HepG2 (cell line): ENCODE measurements at regions not wholly inside any gene's neighbourhood (a gene's known extent, or its start where the extent isn't known, plus 50 kb on each side); places are given as distances from the start of the nearest gene placed in this dataset.

ENCODE experiments used
- ATAC-seq: fragments of 200-7000 bp; cut with Tn5 transposase; 3 replicates; pipeline ENCODE4 v1.9.1; 2020; ENCODE audit warnings: mild to moderate bottlenecking, moderate library complexity
- BruUV-seq: library from RNA; stranded (reverse); fragments of 400-500 nt; replicated peaks from 2 replicates; lab custom pipeline; 2021; lab: Mats Ljungman, UMichigan
- CTCF ChIA-PET: fragments of 300-600 bp; formaldehyde crosslinking; extraction: SDS; loops from one replicate; lab custom pipeline; 2021; ENCODE audit warnings: low total read pairs, inconsistent platforms, low intra/inter-chr PET ratio; lab: Yijun Ruan, JAX
- POLR2A ChIA-PET: fragments of 350-600 bp; sonication (Branson Sonifier 250); formaldehyde crosslinking; loops from one replicate; lab custom pipeline; 2020; ENCODE audit warnings: antibody characterized with exemption, inconsistent platforms; lab: Yijun Ruan, JAX
- DNase-seq: peaks from one replicate; pipeline ENCODE4 v3.0.0-alpha.2; 2015; ENCODE audit warnings: low spot score
- FAIRE-seq: peaks from 3 replicates; lab custom pipeline; 2011; peaks lifted over from hg19 to GRCh38; lab: Jason Lieb, UNC
- H2AFZ ChIP-seq: one replicate; pipeline ENCODE4 v1.6.1; 2011; ENCODE audit warnings: low read length, inconsistent platforms
- H3K27ac ChIP-seq: fragments of 300-600 bp; 3 replicates; pipeline ENCODE4 v1.8.0; 2011; ENCODE audit warnings: mixed run types, mild to moderate bottlenecking, mixed read lengths, low read length, inconsistent platforms; ENCODE audit not compliant: insufficient read depth; ENCODE audit errors: extremely low read length
- H3K27me3 ChIP-seq, 2 experiments: fragments of 200-600 bp in 1 of 2; 2 replicates in 1 of 2; 3 replicates in 1 of 2; pipeline versions ENCODE4 v1.6.0 to v1.8.0; 2011; ENCODE audit warnings: low read length in 2 of 2, mild to moderate bottlenecking in 2 of 2, moderate library complexity in 2 of 2, inconsistent platforms in 1 of 2; ENCODE audit not compliant: insufficient read depth in 2 of 2, control insufficient read depth in 1 of 2
- H3K36me3 ChIP-seq, 2 experiments: fragments of 200-600 bp in 1 of 2; replicated peaks in 1 of 2; 2 replicates in 1 of 2; 3 replicates in 1 of 2; pipeline versions ENCODE4 v1.5.1 to v1.8.0; 2011; ENCODE audit warnings: low read length in 2 of 2, inconsistent platforms in 1 of 2; ENCODE audit not compliant: insufficient read depth in 2 of 2, control insufficient read depth in 1 of 2
- H3K4me1 ChIP-seq: 2 replicates; pipeline ENCODE4 v1.5.1; 2012; ENCODE audit warnings: low read length, inconsistent platforms; ENCODE audit not compliant: insufficient read depth
- H3K4me2 ChIP-seq: 2 replicates; pipeline ENCODE4 v1.6.0; 2011; ENCODE audit warnings: low read depth, low read length, inconsistent platforms
- H3K4me3 ChIP-seq, 3 experiments: fragments of 200-600 bp in 1 of 3; sonication (generic), shearing (Covaris generic) in 1 of 3; replicated peaks in 1 of 3; 2 replicates each; pipeline ENCODE4 v1.5.1; 2011 to 2016; ENCODE audit warnings: low read length in 3 of 3, inconsistent platforms in 2 of 3, low read depth in 2 of 3, mild to moderate bottlenecking in 2 of 3, control low read depth in 1 of 3, mixed read lengths in 1 of 3; ENCODE audit not compliant: insufficient read depth in 1 of 3
- H3K79me2 ChIP-seq: one replicate; pipeline ENCODE4 v1.6.1; 2011; ENCODE audit warnings: low read length, inconsistent platforms; ENCODE audit not compliant: insufficient read depth
- H3K9ac ChIP-seq: 2 replicates; pipeline ENCODE4 v1.6.0; 2011; ENCODE audit warnings: mild to moderate bottlenecking, low read depth, low read length, inconsistent platforms; ENCODE audit not compliant: insufficient read depth
- H3K9me3 ChIP-seq: 2 replicates; pipeline ENCODE4 v1.5.1; 2012; ENCODE audit warnings: mild to moderate bottlenecking, low read length
- H4K20me1 ChIP-seq: 2 replicates; pipeline ENCODE4 v1.6.0; 2011; ENCODE audit warnings: inconsistent platforms, mild to moderate bottlenecking, low read length, moderate library complexity; ENCODE audit not compliant: insufficient read depth
- HNF4G ChIP-seq, 2 experiments: sonication (generic) in 1 of 2; formaldehyde crosslinking in 1 of 2; IDR thresholded peaks; 2 replicates each; pipeline versions ENCODE4 v1.4.0 to v1.6.1; 2011 to 2020; ENCODE audit warnings: borderline replicate concordance in 2 of 2, low read depth in 2 of 2, mild to moderate bottlenecking in 2 of 2, low read length in 1 of 2, missing genetic modification reagents in 1 of 2, moderate library complexity in 1 of 2
- JUNB ChIP-seq: sonication (generic); formaldehyde crosslinking; IDR thresholded peaks from 2 replicates; pipeline ENCODE4 v1.8.0; 2022; ENCODE audit warnings: missing genetic modification reagents, mild to moderate bottlenecking, borderline replicate concordance
- RNF219 ChIP-seq: sonication (generic); formaldehyde crosslinking; IDR thresholded peaks from 2 replicates; pipeline ENCODE4 v1.5.0; 2020; ENCODE audit warnings: mild to moderate bottlenecking, missing genetic modification reagents
- SAFB2 ChIP-seq: sonication (generic); formaldehyde crosslinking; IDR thresholded peaks from 2 replicates; pipeline ENCODE4 v1.5.1; 2020; ENCODE audit warnings: missing genetic modification reagents, low read depth, mild to moderate bottlenecking, borderline replicate concordance
- SOX6 ChIP-seq, 2 experiments: fragments of 450-650 bp in 1 of 2; sonication (generic) in 1 of 2; formaldehyde crosslinking in 1 of 2; IDR thresholded peaks; 2 replicates each; pipeline versions ENCODE4 v1.4.0 to v1.6.1; 2017 to 2020; ENCODE audit warnings: antibody characterized with exemption in 1 of 2, mild to moderate bottlenecking in 1 of 2, missing genetic modification reagents in 1 of 2
- XBP1 ChIP-seq: sonication (generic); formaldehyde crosslinking; IDR thresholded peaks from 2 replicates; pipeline ENCODE4 v1.5.0; 2020; ENCODE audit warnings: missing genetic modification reagents
- WGBS: methylation state at CpG from one replicate; pipeline ENCODE4 v1.1.6; 2017; ENCODE audit warnings: low lambda C conversion rate; 5-methylcytosine and 5-hydroxymethylcytosine counted together
- in situ Hi-C: cut with HindIII; loops from 2 replicates; pipeline ENCODE4 v1.10.0; 2017; ENCODE audit warnings: low pct_unique_long_range_greater_than_20kb; ENCODE audit not compliant: extremely low pct_ligation_motif_present
- intact Hi-C: fragments of 100-400 bp; cut with micrococcal nuclease; formaldehyde crosslinking; loops from one replicate; pipeline ENCODE4 v1.10.0; 2022; ENCODE audit not compliant: unreplicated experiment
- TF ChIP-seq, protein P1 (sequence below): IDR thresholded peaks from 2 replicates; pipeline ENCODE4 v1.6.1; 2016; ENCODE audit warnings: control low read depth

GRCh38 chr13:56681404-56681803 lies 459.3 kb upstream of the PRR20A start:
- POLR2A ChIA-PET: no interaction called here

More at GRCh38 chr13:56681404-56681803, 459.3 kb upstream of the PRR20A start:
- no peak for TF ChIP-seq HNF4G (IDR thresholded peaks at IDR 0.05; ENCODE audit: borderline replicate concordance, low read depth, low read length)
- no peak for TF ChIP-seq HNF4G (CRISPR knock-in tag; IDR thresholded peaks at IDR 0.05; ENCODE audit: borderline replicate concordance, low read depth)
- TF ChIP-seq JUNB (CRISPR knock-in tag): no peak
- no peak for TF ChIP-seq XBP1 (CRISPR knock-in tag)
- no peak for TF ChIP-seq RNF219 (CRISPR knock-in tag)
- TF ChIP-seq SAFB2: no peak
- TF ChIP-seq, protein P1, sequence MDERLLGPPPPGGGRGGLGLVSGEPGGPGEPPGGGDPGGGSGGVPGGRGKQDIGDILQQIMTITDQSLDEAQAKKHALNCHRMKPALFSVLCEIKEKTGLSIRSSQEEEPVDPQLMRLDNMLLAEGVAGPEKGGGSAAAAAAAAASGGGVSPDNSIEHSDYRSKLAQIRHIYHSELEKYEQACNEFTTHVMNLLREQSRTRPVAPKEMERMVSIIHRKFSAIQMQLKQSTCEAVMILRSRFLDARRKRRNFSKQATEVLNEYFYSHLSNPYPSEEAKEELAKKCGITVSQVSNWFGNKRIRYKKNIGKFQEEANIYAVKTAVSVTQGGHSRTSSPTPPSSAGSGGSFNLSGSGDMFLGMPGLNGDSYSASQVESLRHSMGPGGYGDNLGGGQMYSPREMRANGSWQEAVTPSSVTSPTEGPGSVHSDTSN (CRISPR knock-in tag): no peak
- no peak for TF ChIP-seq SOX6 (IDR thresholded peaks at IDR 0.05)
- no peak for TF ChIP-seq SOX6 (CRISPR knock-in tag; IDR thresholded peaks at IDR 0.05)
- Histone ChIP-seq H3K79me2 (no peaks in the 10 kb centered on the region), H3K27ac (no peak overlapping the region), H3K27me3 (no peaks in the 10 kb centered on the region), H3K9me3 (peaks cover 53% of the 10 kb centered on the region), H4K20me1 (no peaks in the 10 kb centered on the region), H3K9ac (no peak overlapping the region), H3K4me2 (no peak overlapping the region), H3K4me1 (no peaks in the 10 kb centered on the region), H3K4me3 (no peak overlapping the region), H3K36me3 (no peaks in the 10 kb centered on the region), H2AFZ (no peak overlapping the region)
- ATAC-seq (no peak), FAIRE-seq (no peak), DNase-seq (no peak)
- CTCF ChIA-PET: no interaction called here
- in situ Hi-C loops: no loop called here
- BruUV-seq: no TSS peak
- intact Hi-C loops: no loop called here
- 0% methylated on average over 1 of the region's 1 CpG for WGBS
